Glutamatergic neuron (in vitro differentiated cells): ENCODE measurements at regions not wholly inside any gene's neighbourhood (a gene's known extent, or its start where the extent isn't known, plus 50 kb on each side); places are given as distances from the start of the nearest gene placed in this dataset.

ENCODE experiments used
- DNase-seq: peaks from one replicate; pipeline ENCODE4 v3.0.0; 2022
- H3K27ac Mint-ChIP-seq: one replicate; pipeline ENCODE4 v1.8.0; 2020; ENCODE audit warnings: mild to moderate bottlenecking, mixed read lengths, inconsistent platforms; ENCODE audit not compliant: unreplicated experiment
- H3K27me3 Mint-ChIP-seq: one replicate; pipeline ENCODE4 v1.8.0; 2020; ENCODE audit warnings: mild to moderate bottlenecking, moderate library complexity, mixed read lengths, inconsistent platforms; ENCODE audit not compliant: unreplicated experiment
- H3K36me3 Mint-ChIP-seq: one replicate; pipeline ENCODE4 v1.8.0; 2020; ENCODE audit warnings: mild to moderate bottlenecking, mixed read lengths, inconsistent platforms; ENCODE audit not compliant: unreplicated experiment
- H3K4me1 Mint-ChIP-seq: one replicate; pipeline ENCODE4 v1.8.0; 2020; ENCODE audit warnings: mild to moderate bottlenecking, low read depth, mixed read lengths, inconsistent platforms; ENCODE audit not compliant: unreplicated experiment
- H3K4me3 Mint-ChIP-seq: one replicate; pipeline ENCODE4 v1.8.0; 2020; ENCODE audit warnings: mild to moderate bottlenecking, mixed read lengths, inconsistent platforms; ENCODE audit not compliant: unreplicated experiment
- H3K9me3 Mint-ChIP-seq: one replicate; pipeline ENCODE4 v1.8.0; 2020; ENCODE audit warnings: mild to moderate bottlenecking, moderate library complexity, mixed read lengths, inconsistent platforms; ENCODE audit not compliant: unreplicated experiment
- TF ChIP-seq, protein P1 (sequence below): fragments of 200-600 bp; sonication (generic); IDR thresholded peaks from one replicate; pipeline ENCODE4 v1.5.0; 2021; ENCODE audit not compliant: partially characterized antibody, unreplicated experiment

DNA sequence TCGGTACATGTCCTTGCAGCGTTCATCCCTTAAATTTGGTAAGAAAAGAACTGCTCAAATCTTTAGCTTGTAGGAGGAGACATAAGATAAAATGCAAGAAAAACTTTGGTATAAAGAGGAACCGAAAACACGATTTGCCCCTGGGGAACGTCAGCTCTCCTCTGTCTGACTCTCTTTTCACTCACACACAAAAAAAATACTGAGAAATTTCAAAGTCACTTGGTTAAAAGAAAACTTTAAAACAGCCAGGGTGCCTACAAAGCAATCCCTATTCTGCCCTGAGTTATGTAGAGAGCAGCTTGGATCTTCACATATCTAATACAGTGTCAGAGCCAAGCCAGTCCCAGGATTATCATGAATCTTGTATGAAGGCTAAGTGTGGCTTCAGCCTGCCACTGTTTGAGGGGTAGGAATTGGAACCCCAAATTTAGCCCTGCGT is 248.5 kb upstream of the CXXC4 start:
- H3K27ac Mint-ChIP-seq, result no peak overlapping the region
- TF ChIP-seq, protein P1, sequence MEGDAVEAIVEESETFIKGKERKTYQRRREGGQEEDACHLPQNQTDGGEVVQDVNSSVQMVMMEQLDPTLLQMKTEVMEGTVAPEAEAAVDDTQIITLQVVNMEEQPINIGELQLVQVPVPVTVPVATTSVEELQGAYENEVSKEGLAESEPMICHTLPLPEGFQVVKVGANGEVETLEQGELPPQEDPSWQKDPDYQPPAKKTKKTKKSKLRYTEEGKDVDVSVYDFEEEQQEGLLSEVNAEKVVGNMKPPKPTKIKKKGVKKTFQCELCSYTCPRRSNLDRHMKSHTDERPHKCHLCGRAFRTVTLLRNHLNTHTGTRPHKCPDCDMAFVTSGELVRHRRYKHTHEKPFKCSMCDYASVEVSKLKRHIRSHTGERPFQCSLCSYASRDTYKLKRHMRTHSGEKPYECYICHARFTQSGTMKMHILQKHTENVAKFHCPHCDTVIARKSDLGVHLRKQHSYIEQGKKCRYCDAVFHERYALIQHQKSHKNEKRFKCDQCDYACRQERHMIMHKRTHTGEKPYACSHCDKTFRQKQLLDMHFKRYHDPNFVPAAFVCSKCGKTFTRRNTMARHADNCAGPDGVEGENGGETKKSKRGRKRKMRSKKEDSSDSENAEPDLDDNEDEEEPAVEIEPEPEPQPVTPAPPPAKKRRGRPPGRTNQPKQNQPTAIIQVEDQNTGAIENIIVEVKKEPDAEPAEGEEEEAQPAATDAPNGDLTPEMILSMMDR, result no peak
- no peaks in the 10 kb centered on the region for H3K36me3 Mint-ChIP-seq
- DNase-seq, result no peak
- H3K4me1 Mint-ChIP-seq, result no peaks in the 10 kb centered on the region
- H3K27me3 Mint-ChIP-seq, result no peaks in the 10 kb centered on the region
- no peak overlapping the region for H3K4me3 Mint-ChIP-seq
- H3K9me3 Mint-ChIP-seq, result no peaks in the 10 kb centered on the region

DNA sequence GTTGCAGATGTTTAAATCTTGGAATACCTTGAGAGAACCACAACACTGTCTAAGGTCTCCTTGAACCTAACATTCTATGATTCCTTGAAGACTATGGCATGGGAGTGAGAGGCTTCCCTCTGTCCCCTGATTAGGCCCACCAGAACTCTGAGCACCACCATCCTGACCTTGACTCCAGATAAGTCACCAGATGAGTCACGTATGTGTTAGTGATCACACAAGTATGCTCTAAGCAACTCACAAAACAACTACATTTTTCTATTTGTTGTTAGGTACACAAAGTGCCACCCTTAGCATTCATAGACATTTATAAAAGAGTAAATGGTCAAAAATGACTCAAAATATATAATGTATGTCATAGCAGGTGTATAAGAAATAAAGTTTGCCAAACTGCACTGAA is 252.9 kb upstream of the CXXC4 start:
- Mint-ChIP-seq H3K4me1 (no peaks in the 10 kb centered on the region), H3K9me3 (no peaks in the 10 kb centered on the region), H3K27me3 (no peaks in the 10 kb centered on the region), H3K27ac (no peak overlapping the region), H3K4me3 (no peak overlapping the region), H3K36me3 (no peaks in the 10 kb centered on the region)
- TF ChIP-seq, protein P1, result no peak
- DNase-seq, result no peak

DNA sequence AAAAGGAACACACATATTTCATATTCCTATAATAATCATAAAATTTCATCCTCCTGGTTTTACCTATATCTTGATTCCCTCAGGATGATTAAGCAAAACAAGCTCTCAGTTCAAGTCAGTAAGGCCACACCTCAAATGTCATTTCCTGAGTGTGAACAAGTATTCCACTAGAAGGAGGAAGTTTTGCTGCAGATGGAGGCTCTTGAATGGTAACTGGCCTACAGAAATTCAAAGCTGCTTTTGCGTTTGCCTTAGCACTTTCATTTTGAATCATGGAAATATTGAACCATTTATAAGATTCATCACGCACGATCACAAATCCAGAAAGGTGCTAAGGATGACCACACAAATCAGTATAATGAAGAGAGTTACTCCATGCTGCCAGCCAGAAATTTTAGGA is 254.4 kb upstream of the CXXC4 start:
- no peaks in the 10 kb centered on the region for H3K4me1 Mint-ChIP-seq
- H3K9me3 Mint-ChIP-seq, result no peaks in the 10 kb centered on the region
- TF ChIP-seq, protein P1, result no peak
- H3K4me3 Mint-ChIP-seq, result no peak overlapping the region
- no peaks in the 10 kb centered on the region for H3K36me3 Mint-ChIP-seq
- H3K27me3 Mint-ChIP-seq, result no peaks in the 10 kb centered on the region
- no peak overlapping the region for H3K27ac Mint-ChIP-seq
- DNase-seq, result no peak

DNA sequence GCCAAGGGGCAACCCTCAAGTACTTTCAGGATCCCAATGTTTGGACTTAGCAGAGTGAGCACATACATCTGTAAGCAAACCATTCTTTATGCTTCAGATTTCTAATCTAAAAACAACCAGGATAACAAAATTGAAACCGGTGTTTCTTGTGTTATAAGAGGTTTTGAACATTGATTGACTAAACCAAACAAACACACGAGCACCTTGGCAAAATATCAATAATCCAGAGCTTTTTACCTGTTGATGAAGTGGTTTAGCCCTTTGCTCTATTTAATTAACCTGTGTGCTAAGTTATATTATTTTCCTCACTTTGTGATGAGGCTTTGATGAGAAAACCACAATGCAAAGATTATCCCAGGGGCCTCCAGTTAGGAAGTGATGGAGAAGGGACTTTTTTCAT is 255.3 kb upstream of the CXXC4 start:
- H3K27me3 Mint-ChIP-seq, result no peaks in the 10 kb centered on the region
- H3K36me3 Mint-ChIP-seq, result no peaks in the 10 kb centered on the region
- H3K4me3 Mint-ChIP-seq, result no peak overlapping the region
- no peaks in the 10 kb centered on the region for H3K9me3 Mint-ChIP-seq
- H3K27ac Mint-ChIP-seq, result no peak overlapping the region
- DNase-seq, result no peak
- no peaks in the 10 kb centered on the region for H3K4me1 Mint-ChIP-seq
- TF ChIP-seq, protein P1, result no peak

DNA sequence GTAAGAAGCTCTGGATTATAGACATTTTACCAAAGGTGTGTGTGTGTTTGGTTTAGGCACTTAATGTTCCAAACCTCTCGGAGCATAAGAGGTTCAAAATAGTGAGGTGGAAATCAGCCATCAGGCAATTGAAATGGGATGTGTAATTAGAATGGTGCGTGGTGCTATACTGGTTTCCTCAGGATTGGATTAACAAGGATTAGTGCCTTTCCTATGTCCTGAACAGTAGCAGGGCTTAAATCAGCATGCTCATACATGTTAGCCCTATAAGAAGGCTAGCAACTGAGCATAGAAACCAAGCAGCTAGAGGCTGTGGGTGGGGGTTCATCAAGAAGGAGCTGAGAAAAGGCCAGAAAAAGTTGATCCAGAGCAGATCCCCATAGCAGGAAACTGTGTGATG is 256.8 kb upstream of the CXXC4 start:
- Mint-ChIP-seq H3K27ac (no peak overlapping the region), H3K4me3 (no peak overlapping the region), H3K9me3 (no peaks in the 10 kb centered on the region), H3K27me3 (no peaks in the 10 kb centered on the region), H3K4me1 (no peaks in the 10 kb centered on the region), H3K36me3 (no peaks in the 10 kb centered on the region)
- no peak for DNase-seq
- TF ChIP-seq, protein P1, result no peak
